Neural progenitor cell (in vitro differentiated cells): ENCODE measurements at regions not wholly inside any gene's neighbourhood (a gene's known extent, or its start where the extent isn't known, plus 50 kb on each side); places are given as distances from the start of the nearest gene placed in this dataset.

ENCODE experiments used
- DNase-seq: peaks from one replicate; pipeline ENCODE4 v3.0.0-alpha.2; 2016; ENCODE audit warnings: low spot score
- H2AFZ ChIP-seq: fragments of 200-600 bp; sonication (generic); replicated peaks from 2 replicates; pipeline ENCODE4 v1.6.1; 2016; ENCODE audit warnings: antibody characterized with exemption
- H3F3A ChIP-seq: fragments of 200-600 bp; sonication (generic); 2 replicates; pipeline ENCODE4 v1.6.1; 2016; ENCODE audit warnings: antibody characterized with exemption, low read depth
- H3K27ac ChIP-seq: fragments of 200-600 bp; sonication (generic); 2 replicates; pipeline ENCODE4 v1.5.1; 2016; ENCODE audit warnings: mild to moderate bottlenecking
- H3K27me3 ChIP-seq: fragments of 200-600 bp; sonication (generic); 2 replicates; pipeline ENCODE4 v1.6.1; 2016; ENCODE audit warnings: mild to moderate bottlenecking, moderate library complexity
- H3K36me3 ChIP-seq: fragments of 200-600 bp; sonication (generic); 2 replicates; pipeline ENCODE4 v1.5.1; 2016
- H3K4me1 ChIP-seq: fragments of 200-600 bp; sonication (generic); 2 replicates; pipeline ENCODE4 v1.6.1; 2016; ENCODE audit warnings: mixed run types
- H3K4me2 ChIP-seq: fragments of 200-600 bp; sonication (generic); 2 replicates; pipeline ENCODE4 v1.6.1; 2016
- H3K4me3 ChIP-seq: fragments of 200-600 bp; sonication (generic); 2 replicates; pipeline ENCODE4 v1.5.1; 2016
- H3K79me2 ChIP-seq: fragments of 200-600 bp; sonication (generic); 2 replicates; pipeline ENCODE4 v1.6.1; 2016; ENCODE audit warnings: low read depth
- H3K9ac ChIP-seq: fragments of 200-600 bp; sonication (generic); 2 replicates; pipeline ENCODE4 v1.6.1; 2016
- H3K9me3 ChIP-seq: fragments of 200-600 bp; sonication (generic); 2 replicates; pipeline ENCODE4 v1.5.1; 2016; ENCODE audit warnings: low read depth
- H4K20me1 ChIP-seq: fragments of 200-600 bp; sonication (generic); 2 replicates; pipeline ENCODE4 v1.6.1; 2016; ENCODE audit warnings: low read depth
- H3K27ac Mint-ChIP-seq: 3 replicates; pipeline ENCODE4 v1.8.0; 2021; ENCODE audit warnings: mixed read lengths
- H3K27me3 Mint-ChIP-seq: 2 replicates; pipeline ENCODE4 v1.8.0; 2022; ENCODE audit warnings: low read depth, mild to moderate bottlenecking, inconsistent platforms, moderate library complexity, mixed read lengths; ENCODE audit not compliant: insufficient read depth
- H3K36me3 Mint-ChIP-seq: 3 replicates; pipeline ENCODE4 v1.8.0; 2021; ENCODE audit warnings: mixed read lengths
- H3K4me1 Mint-ChIP-seq: 3 replicates; pipeline ENCODE4 v1.8.0; 2021; ENCODE audit warnings: mixed read lengths
- H3K4me3 Mint-ChIP-seq: 3 replicates; pipeline ENCODE4 v1.8.0; 2021; ENCODE audit warnings: mild to moderate bottlenecking, moderate library complexity, mixed read lengths
- H3K9me3 Mint-ChIP-seq: 3 replicates; pipeline ENCODE4 v1.8.0; 2020; ENCODE audit warnings: mixed read lengths
- EZH2 ChIP-seq: fragments of 200-600 bp; sonication (generic); IDR thresholded peaks from 2 replicates; pipeline ENCODE4 v1.6.1; 2017; ENCODE audit warnings: antibody characterized with exemption, mild to moderate bottlenecking, moderate library complexity
- EZH2phosphoT487 ChIP-seq: fragments of 200-600 bp; sonication (generic); IDR thresholded peaks from 2 replicates; pipeline ENCODE4 v1.6.1; 2017; ENCODE audit warnings: antibody characterized with exemption
- TF ChIP-seq, protein P1 (sequence below): fragments of 200-600 bp; sonication (generic); IDR thresholded peaks from 2 replicates; pipeline ENCODE4 v1.5.1; 2017; ENCODE audit warnings: antibody characterized with exemption, mild to moderate bottlenecking

DNA sequence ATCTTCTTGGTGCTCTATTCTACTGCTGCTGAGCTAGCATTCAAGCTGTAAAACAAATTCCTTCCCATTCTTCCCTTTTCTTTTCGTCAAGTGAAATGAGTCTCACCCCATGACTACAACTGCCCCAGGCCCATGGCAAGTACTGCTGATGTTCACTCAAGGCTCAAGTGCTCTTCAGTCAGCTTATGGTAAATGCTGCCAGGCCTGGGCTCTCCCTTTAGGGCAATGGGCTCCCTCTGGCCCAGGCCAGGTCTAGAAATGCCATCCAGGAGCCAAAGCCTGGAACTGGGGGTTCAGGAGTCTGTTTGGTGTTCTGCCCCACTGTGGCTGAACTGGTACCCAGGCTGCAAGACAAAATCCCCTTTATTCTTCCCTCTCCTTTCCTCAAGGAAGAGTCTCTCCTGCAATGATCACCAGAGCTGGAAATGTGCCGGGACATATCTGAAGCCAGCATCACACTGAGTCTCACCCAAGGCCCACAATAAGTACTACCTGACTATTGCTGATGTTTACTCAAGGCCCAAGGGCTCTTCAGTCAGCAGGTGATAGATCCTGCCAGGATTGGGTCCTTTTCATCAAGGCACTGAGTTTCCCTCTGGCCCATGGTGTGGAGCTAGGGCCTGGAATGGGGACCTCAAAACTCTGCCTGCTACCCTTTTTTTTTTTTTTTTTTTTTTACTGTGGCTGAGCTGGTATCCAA is 205.0 kb upstream of the STAC start:
- peaks cover 3% of the 10 kb centered on the region for H3K4me1 ChIP-seq
- TF ChIP-seq, protein P1, sequence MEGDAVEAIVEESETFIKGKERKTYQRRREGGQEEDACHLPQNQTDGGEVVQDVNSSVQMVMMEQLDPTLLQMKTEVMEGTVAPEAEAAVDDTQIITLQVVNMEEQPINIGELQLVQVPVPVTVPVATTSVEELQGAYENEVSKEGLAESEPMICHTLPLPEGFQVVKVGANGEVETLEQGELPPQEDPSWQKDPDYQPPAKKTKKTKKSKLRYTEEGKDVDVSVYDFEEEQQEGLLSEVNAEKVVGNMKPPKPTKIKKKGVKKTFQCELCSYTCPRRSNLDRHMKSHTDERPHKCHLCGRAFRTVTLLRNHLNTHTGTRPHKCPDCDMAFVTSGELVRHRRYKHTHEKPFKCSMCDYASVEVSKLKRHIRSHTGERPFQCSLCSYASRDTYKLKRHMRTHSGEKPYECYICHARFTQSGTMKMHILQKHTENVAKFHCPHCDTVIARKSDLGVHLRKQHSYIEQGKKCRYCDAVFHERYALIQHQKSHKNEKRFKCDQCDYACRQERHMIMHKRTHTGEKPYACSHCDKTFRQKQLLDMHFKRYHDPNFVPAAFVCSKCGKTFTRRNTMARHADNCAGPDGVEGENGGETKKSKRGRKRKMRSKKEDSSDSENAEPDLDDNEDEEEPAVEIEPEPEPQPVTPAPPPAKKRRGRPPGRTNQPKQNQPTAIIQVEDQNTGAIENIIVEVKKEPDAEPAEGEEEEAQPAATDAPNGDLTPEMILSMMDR: no peak
- no peak for TF ChIP-seq EZH2
- no peak for TF ChIP-seq EZH2phosphoT487
- H2AFZ ChIP-seq: no peak overlapping the region
- no peak overlapping the region for H3K4me3 Mint-ChIP-seq
- no peak overlapping the region for H3K27ac Mint-ChIP-seq
- no peak overlapping the region for H3K9ac ChIP-seq
- no peaks in the 10 kb centered on the region for H3K9me3 Mint-ChIP-seq
- H3K4me1 Mint-ChIP-seq: peaks cover 10% of the 10 kb centered on the region
- H4K20me1 ChIP-seq: no peaks in the 10 kb centered on the region
- H3F3A ChIP-seq: no peaks in the 10 kb centered on the region
- H3K36me3 Mint-ChIP-seq: no peaks in the 10 kb centered on the region
- H3K27me3 ChIP-seq: no peaks in the 10 kb centered on the region
- H3K9me3 ChIP-seq: no peaks in the 10 kb centered on the region
- H3K27ac ChIP-seq: no peak overlapping the region
- H3K36me3 ChIP-seq: no peaks in the 10 kb centered on the region
- DNase-seq: no peak
- no peak overlapping the region for H3K4me3 ChIP-seq
- H3K79me2 ChIP-seq: no peaks in the 10 kb centered on the region
- peaks cover 2% of the 10 kb centered on the region for H3K27me3 Mint-ChIP-seq
- H3K4me2 ChIP-seq: no peak overlapping the region

DNA sequence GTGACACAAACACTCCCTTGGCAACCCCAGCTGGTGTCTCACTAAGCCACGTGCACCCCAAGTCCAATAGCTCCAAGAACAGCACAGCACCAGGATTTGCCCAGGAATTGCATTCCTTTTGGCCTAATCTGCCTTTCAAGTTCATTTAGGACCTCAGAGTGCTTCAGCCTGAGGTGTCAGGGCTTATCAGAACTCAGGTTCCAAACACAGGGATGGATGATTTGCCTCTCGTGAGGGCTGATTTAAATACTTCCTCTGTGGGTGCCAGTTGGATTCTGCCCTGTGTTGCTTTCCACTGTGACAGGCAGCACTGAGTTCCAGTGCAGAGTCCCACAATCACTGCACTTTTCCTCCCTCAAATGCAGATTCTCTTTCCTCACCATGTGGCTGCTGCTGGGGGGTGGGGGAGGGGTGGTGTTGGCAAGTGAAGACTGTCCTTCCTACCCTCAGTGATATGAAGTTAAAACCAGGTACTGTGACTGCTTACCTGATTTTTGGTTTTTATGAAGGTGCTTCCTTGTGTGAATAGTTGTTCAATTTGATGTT is 204.3 kb upstream of the STAC start:
- H3K36me3 Mint-ChIP-seq: no peaks in the 10 kb centered on the region
- no peaks in the 10 kb centered on the region for H3K9me3 Mint-ChIP-seq
- H3K79me2 ChIP-seq: no peaks in the 10 kb centered on the region
- no peaks in the 10 kb centered on the region for H3K27me3 ChIP-seq
- H2AFZ ChIP-seq: peak overlapping the region; percentile 26
- H3K4me3 Mint-ChIP-seq: no peak overlapping the region
- TF ChIP-seq EZH2phosphoT487: no peak
- TF ChIP-seq, protein P1: no peak
- no peak for TF ChIP-seq EZH2
- H4K20me1 ChIP-seq: no peaks in the 10 kb centered on the region
- no peak overlapping the region for H3K9ac ChIP-seq
- no peak overlapping the region for H3K4me2 ChIP-seq
- H3K4me1 Mint-ChIP-seq: peaks cover 10% of the 10 kb centered on the region
- no peaks in the 10 kb centered on the region for H3K9me3 ChIP-seq
- H3K27me3 Mint-ChIP-seq: peaks cover 2% of the 10 kb centered on the region
- no peaks in the 10 kb centered on the region for H3F3A ChIP-seq
- no peak overlapping the region for H3K27ac ChIP-seq
- peaks cover 3% of the 10 kb centered on the region for H3K4me1 ChIP-seq
- H3K4me3 ChIP-seq: no peak overlapping the region
- no peak for DNase-seq
- no peak overlapping the region for H3K27ac Mint-ChIP-seq
- H3K36me3 ChIP-seq: no peaks in the 10 kb centered on the region

DNA sequence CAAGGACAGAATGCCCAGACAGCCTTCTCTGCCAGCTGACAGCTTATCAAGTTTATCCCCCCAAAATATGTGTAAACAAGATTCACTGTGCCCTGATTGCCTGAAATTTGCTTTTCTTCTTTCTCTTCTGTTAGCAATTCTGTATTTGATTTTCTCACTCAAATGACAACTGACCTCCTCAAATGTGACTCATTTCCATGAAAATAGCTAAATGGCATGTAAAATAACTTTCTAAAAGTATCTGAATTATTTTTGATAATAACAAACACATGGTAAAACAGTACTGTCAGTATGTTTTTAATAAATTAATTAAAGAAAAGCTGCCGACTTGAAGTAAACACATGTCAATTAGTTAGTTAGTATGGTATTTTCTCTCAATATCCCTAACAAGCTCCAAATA is 202.3 kb upstream of the STAC start:
- Histone ChIP-seq H3K27ac (no peak overlapping the region), H3K9me3 (no peaks in the 10 kb centered on the region), H2AFZ (no peak overlapping the region), H4K20me1 (no peaks in the 10 kb centered on the region), H3K4me3 (no peak overlapping the region), H3K4me2 (no peak overlapping the region), H3K27me3 (no peaks in the 10 kb centered on the region), H3F3A (no peaks in the 10 kb centered on the region), H3K9ac (no peak overlapping the region), H3K36me3 (no peaks in the 10 kb centered on the region), H3K4me1 (peaks cover 3% of the 10 kb centered on the region), H3K79me2 (no peaks in the 10 kb centered on the region)
- no peak overlapping the region for H3K4me3 Mint-ChIP-seq
- TF ChIP-seq, protein P1: no peak
- TF ChIP-seq EZH2phosphoT487 (no peak), EZH2 (no peak)
- DNase-seq: no peak
- H3K27ac Mint-ChIP-seq: no peak overlapping the region
- H3K9me3 Mint-ChIP-seq: no peaks in the 10 kb centered on the region
- no peaks in the 10 kb centered on the region for H3K27me3 Mint-ChIP-seq
- no peaks in the 10 kb centered on the region for H3K36me3 Mint-ChIP-seq
- H3K4me1 Mint-ChIP-seq: peaks cover 10% of the 10 kb centered on the region
